ENCODE measurements at regions not wholly inside any gene's neighbourhood (a gene's known extent, or its start where the extent isn't known, plus 50 kb on each side); places are given as distances from the start of the nearest gene placed in this dataset.
A peak's percentile ranks its signal among the peaks of the same experiment; 100 is the strongest.

DNA sequence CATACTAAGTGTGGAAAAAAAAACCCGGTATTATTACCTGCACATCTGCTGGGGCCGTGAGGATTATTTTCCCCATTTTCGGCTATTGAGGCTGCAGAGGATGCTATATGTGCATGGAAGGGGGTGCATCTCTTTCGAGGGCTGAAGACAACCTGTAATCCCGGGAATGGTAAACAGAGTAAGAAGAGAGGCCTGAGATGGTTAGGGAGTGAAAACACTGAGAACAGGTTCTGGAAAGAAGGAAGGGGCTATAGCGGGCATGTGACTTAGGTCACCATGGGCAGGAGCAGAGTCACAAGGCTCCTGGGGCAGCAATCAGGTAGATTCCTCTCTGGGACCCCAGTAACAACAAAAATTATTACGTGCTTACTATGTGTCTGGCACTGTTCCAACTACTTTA is 299.1 kb downstream of the RRAGC start:
- no peak for DNase-seq (ENCODE audit: low spot score)
- intact Hi-C loops (cut with micrococcal nuclease; ENCODE audit: unreplicated experiment): no loop called here
- H3K79me2 ChIP-seq (ENCODE audit: insufficient read depth, low read depth, low read length): no peaks in the 10 kb centered on the region
- no peaks in the 10 kb centered on the region for H3K4me1 ChIP-seq (ENCODE audit: insufficient read depth, low read length, poor library complexity, severe bottlenecking)
- no peak overlapping the region for H3K27ac ChIP-seq (ENCODE audit: low read depth, low read length, poor library complexity, severe bottlenecking)
- no peak for TF ChIP-seq CTCF (conservative IDR thresholded peaks at IDR 0.05; ENCODE audit: low read length)
- TF ChIP-seq EZH2phosphoT487 (IDR thresholded peaks at IDR 0.05; ENCODE audit: borderline replicate concordance, low read depth, low read length): peak; percentile 50; the same call in 1 of the 2 replicates
- ChIA-PET POLR2A (no interaction called here), CTCF (ENCODE audit: unreplicated experiment) (no interaction called here)
- no peak overlapping the region for H3K4me2 ChIP-seq (ENCODE audit: low read length)
- H3K9me3 ChIP-seq (ENCODE audit: low read length): no peaks in the 10 kb centered on the region
- no peak overlapping the region for H2AFZ ChIP-seq (ENCODE audit: low read length)
- no peaks in the 10 kb centered on the region for H3K9me2 ChIP-seq (ENCODE audit: insufficient read depth, low read length)
- BruUV-seq (replicated peaks): no TSS peak
- H3K36me3 ChIP-seq (ENCODE audit: insufficient read depth, low read length): no peaks in the 10 kb centered on the region
- H3K4me3 ChIP-seq (ENCODE audit: low read depth, low read length, poor library complexity, severe bottlenecking): no peak overlapping the region
- no peaks in the 10 kb centered on the region for H4K20me1 ChIP-seq (ENCODE audit: insufficient read depth, low read length)

GRCh38 chr1:38559446-38560165 is 300.0 kb downstream of the RRAGC start:
- POLR2A ChIA-PET: no interaction called here
- Histone ChIP-seq H3K4me1 (ENCODE audit: insufficient read depth, low read length, poor library complexity, severe bottlenecking) (no peaks in the 10 kb centered on the region), H3K27ac (ENCODE audit: low read depth, low read length, poor library complexity, severe bottlenecking) (no peak overlapping the region), H3K79me2 (ENCODE audit: insufficient read depth, low read depth, low read length) (no peaks in the 10 kb centered on the region), H3K36me3 (ENCODE audit: insufficient read depth, low read length) (no peaks in the 10 kb centered on the region), H3K4me2 (ENCODE audit: low read length) (peak overlapping the region; percentile 33; the same call in 1 of the 2 replicates), H2AFZ (ENCODE audit: low read length) (no peak overlapping the region), H3K4me3 (ENCODE audit: low read depth, low read length, poor library complexity, severe bottlenecking) (no peak overlapping the region), H3K9me3 (ENCODE audit: low read length) (no peaks in the 10 kb centered on the region), H3K9me2 (ENCODE audit: insufficient read depth, low read length) (no peaks in the 10 kb centered on the region), H4K20me1 (ENCODE audit: insufficient read depth, low read length) (no peaks in the 10 kb centered on the region)
- peak; percentile 7 for DNase-seq (ENCODE audit: low spot score)
- TF ChIP-seq EZH2phosphoT487 (IDR thresholded peaks at IDR 0.05; ENCODE audit: borderline replicate concordance, low read depth, low read length) (no peak), CTCF (conservative IDR thresholded peaks at IDR 0.05; ENCODE audit: low read length) (no peak)
- BruUV-seq (replicated peaks): no TSS peak
- intact Hi-C loops (cut with micrococcal nuclease; ENCODE audit: unreplicated experiment): no loop called here
- CTCF ChIA-PET (ENCODE audit: unreplicated experiment): no interaction called here
